SK-N-SH (cell line): ENCODE measurements at regions not wholly inside any gene's neighbourhood (a gene's known extent, or its start where the extent isn't known, plus 50 kb on each side); places are given as distances from the start of the nearest gene placed in this dataset.

Source experiments
- CTCF ChIA-PET: fragments of 300-600, 350-600 bp; formaldehyde crosslinking; extraction: SDS; loops from one replicate; lab custom pipeline; 2021; lab: Yijun Ruan, JAX
- POLR2A ChIA-PET: fragments of 350-600 bp; sonication (Branson Sonifier 250); formaldehyde crosslinking; extraction: SDS; loops from one replicate; lab custom pipeline; 2020; ENCODE audit warnings: antibody characterized with exemption, inconsistent platforms; lab: Yijun Ruan, JAX
- DNase-seq: peaks from one replicate; pipeline ENCODE4 v3.0.0; 2012
- H2AFZ ChIP-seq: fragments of 200-600 bp; sonication (generic); 2 replicates; pipeline ENCODE4 v1.8.1; 2016; ENCODE audit warnings: antibody characterized with exemption, mild to moderate bottlenecking, low read depth
- H3F3A ChIP-seq: fragments of 200-600 bp; sonication (generic); replicated peaks from 2 replicates; pipeline ENCODE3; 2016; ENCODE audit warnings: antibody characterized with exemption, mild to moderate bottlenecking; ENCODE audit not compliant: insufficient read depth
- H3K27ac ChIP-seq, 2 experiments: fragments of 200-500 bp in 1 of 2; fragments of 200-600 bp in 1 of 2; sonication (Bioruptor generic) in 1 of 2; sonication (generic), shearing (Covaris generic) in 1 of 2; 2 replicates each; pipeline versions ENCODE4 v1.5.1 to v1.6.1; 2014 to 2016; ENCODE audit warnings: low read depth in 2 of 2, inconsistent platforms in 1 of 2, low read length in 1 of 2, mild to moderate bottlenecking in 1 of 2, mixed read lengths in 1 of 2
- H3K27me3 ChIP-seq: fragments of 200-600 bp; sonication (generic), shearing (Covaris generic); 2 replicates; pipeline ENCODE4 v1.6.1; 2016; ENCODE audit warnings: mixed run types; ENCODE audit not compliant: insufficient read depth
- H3K36me3 ChIP-seq, 2 experiments: fragments of 200-500 bp in 1 of 2; fragments of 200-600 bp in 1 of 2; sonication (Bioruptor generic) in 1 of 2; sonication (generic) in 1 of 2; replicated peaks in 1 of 2; 2 replicates each; pipeline versions ENCODE3 to v1.5.1; 2014 to 2016; ENCODE audit warnings: low read length in 1 of 2, mild to moderate bottlenecking in 1 of 2; ENCODE audit not compliant: insufficient read depth in 2 of 2, control insufficient read depth in 1 of 2
- H3K4me1 ChIP-seq, 2 experiments: fragments of 200-500 bp in 1 of 2; fragments of 200-600 bp in 1 of 2; sonication (Bioruptor generic) in 1 of 2; sonication (generic), shearing (Covaris generic) in 1 of 2; 2 replicates each; pipeline versions ENCODE4 v1.5.1 to v1.6.1; 2014 to 2016; ENCODE audit warnings: low read depth in 1 of 2, low read length in 1 of 2, mixed run types in 1 of 2; ENCODE audit not compliant: insufficient read depth in 2 of 2, control insufficient read depth in 1 of 2
- H3K4me2 ChIP-seq: fragments of 200-600 bp; sonication (generic), shearing (Covaris generic); 2 replicates; pipeline ENCODE4 v1.6.1; 2017; ENCODE audit warnings: mixed run types
- H3K4me3 ChIP-seq, 2 experiments: fragments of 200-500 bp in 1 of 2; fragments of 200-600 bp in 1 of 2; sonication (Bioruptor generic) in 1 of 2; sonication (generic), shearing (Covaris generic) in 1 of 2; 2 replicates each; pipeline versions ENCODE4 v1.5.1 to v1.8.1; 2014 to 2016; ENCODE audit warnings: low read depth in 2 of 2, inconsistent platforms in 1 of 2, low read length in 1 of 2, mild to moderate bottlenecking in 1 of 2, mixed read lengths in 1 of 2, moderate library complexity in 1 of 2
- H3K79me2 ChIP-seq: fragments of 200-600 bp; sonication (generic); 2 replicates; pipeline ENCODE4 v1.8.1; 2017; ENCODE audit warnings: mild to moderate bottlenecking; ENCODE audit not compliant: insufficient read depth
- H3K9ac ChIP-seq: fragments of 200-600 bp; sonication (generic); 2 replicates; pipeline ENCODE4 v1.6.1; 2017; ENCODE audit warnings: mixed run types
- H3K9me2 ChIP-seq: fragments of 200-600 bp; sonication (generic); 2 replicates; pipeline ENCODE4 v1.6.1; 2017; ENCODE audit warnings: mixed run types
- H3K9me3 ChIP-seq: fragments of 200-600 bp; sonication (generic); 2 replicates; pipeline ENCODE4 v1.6.1; 2017; ENCODE audit warnings: mixed run types, mild to moderate bottlenecking, moderate library complexity
- H4K20me1 ChIP-seq: fragments of 200-600 bp; sonication (generic); 2 replicates; pipeline ENCODE4 v1.6.1; 2017; ENCODE audit warnings: mild to moderate bottlenecking, mixed run types; ENCODE audit not compliant: insufficient read depth
- JUND ChIP-seq: IDR thresholded peaks from 2 replicates; pipeline ENCODE4 v1.4.0; 2012
- MAX ChIP-seq: IDR thresholded peaks from 2 replicates; pipeline ENCODE4 v1.4.0; 2012; ENCODE audit warnings: low read depth
- NFIC ChIP-seq: IDR thresholded peaks from 2 replicates; pipeline ENCODE4 v1.4.0; 2012; ENCODE audit warnings: borderline replicate concordance
- PBX3 ChIP-seq: IDR thresholded peaks from 2 replicates; pipeline ENCODE4; 2012
- POLR2AphosphoS5 ChIP-seq: IDR thresholded peaks from 2 replicates; pipeline ENCODE4 v1.6.1; 2012; ENCODE audit warnings: low read depth, low read length
- RXRA ChIP-seq: IDR thresholded peaks from 2 replicates; pipeline ENCODE4 v1.4.0; 2012; ENCODE audit warnings: low read depth, mild to moderate bottlenecking, borderline replicate concordance
- SIN3A ChIP-seq: IDR thresholded peaks from 2 replicates; pipeline ENCODE4 v1.6.1; 2012; ENCODE audit warnings: low read depth, mild to moderate bottlenecking, low read length, moderate library complexity, borderline replicate concordance
- TAF1 ChIP-seq: IDR thresholded peaks from 2 replicates; pipeline ENCODE4 v1.6.1; 2012; ENCODE audit warnings: low read depth, mild to moderate bottlenecking, low read length, moderate library complexity, borderline replicate concordance
- TCF12 ChIP-seq: IDR thresholded peaks from 2 replicates; pipeline ENCODE4 v1.4.0; 2012
- TEAD4 ChIP-seq: IDR thresholded peaks from 2 replicates; pipeline ENCODE4 v1.4.0; 2012; ENCODE audit warnings: mild to moderate bottlenecking, borderline replicate concordance; ENCODE audit not compliant: insufficient read depth
- YY1 ChIP-seq: IDR thresholded peaks from 2 replicates; pipeline ENCODE4 v1.4.0; 2012; ENCODE audit warnings: low read depth, mild to moderate bottlenecking
- WGBS: methylation state at CpG from one replicate; pipeline ENCODE4 v1.1.6; 2017; ENCODE audit warnings: low lambda C conversion rate; 5-methylcytosine and 5-hydroxymethylcytosine counted together
- TF ChIP-seq, protein P1 (sequence below): fragments of 200-600 bp; sonication (generic); IDR thresholded peaks from 2 replicates; pipeline ENCODE4 v1.6.1; 2017; ENCODE audit warnings: antibody characterized with exemption, mild to moderate bottlenecking, moderate library complexity
- TF ChIP-seq, protein P2 (sequence below): IDR thresholded peaks from 2 replicates; pipeline ENCODE4 v1.6.1; 2012; ENCODE audit warnings: mild to moderate bottlenecking, low read depth, low read length, moderate library complexity

- Histone ChIP-seq H4K20me1 (no peaks in the 10 kb centered on the region), H3K27ac (no peak overlapping the region), H3K4me3 (no peak overlapping the region), H3K9ac (no peak overlapping the region), H3K9me2 (no peaks in the 10 kb centered on the region), H3F3A (no peaks in the 10 kb centered on the region), H3K36me3 (no peaks in the 10 kb centered on the region), H3K79me2 (no peaks in the 10 kb centered on the region), H3K4me2 (no peak overlapping the region), H3K9me3 (peaks cover 11% of the 10 kb centered on the region), H2AFZ (no peak overlapping the region), H3K27me3 (no peaks in the 10 kb centered on the region), H3K4me1 (no peaks in the 10 kb centered on the region)
- TF ChIP-seq, protein P1, sequence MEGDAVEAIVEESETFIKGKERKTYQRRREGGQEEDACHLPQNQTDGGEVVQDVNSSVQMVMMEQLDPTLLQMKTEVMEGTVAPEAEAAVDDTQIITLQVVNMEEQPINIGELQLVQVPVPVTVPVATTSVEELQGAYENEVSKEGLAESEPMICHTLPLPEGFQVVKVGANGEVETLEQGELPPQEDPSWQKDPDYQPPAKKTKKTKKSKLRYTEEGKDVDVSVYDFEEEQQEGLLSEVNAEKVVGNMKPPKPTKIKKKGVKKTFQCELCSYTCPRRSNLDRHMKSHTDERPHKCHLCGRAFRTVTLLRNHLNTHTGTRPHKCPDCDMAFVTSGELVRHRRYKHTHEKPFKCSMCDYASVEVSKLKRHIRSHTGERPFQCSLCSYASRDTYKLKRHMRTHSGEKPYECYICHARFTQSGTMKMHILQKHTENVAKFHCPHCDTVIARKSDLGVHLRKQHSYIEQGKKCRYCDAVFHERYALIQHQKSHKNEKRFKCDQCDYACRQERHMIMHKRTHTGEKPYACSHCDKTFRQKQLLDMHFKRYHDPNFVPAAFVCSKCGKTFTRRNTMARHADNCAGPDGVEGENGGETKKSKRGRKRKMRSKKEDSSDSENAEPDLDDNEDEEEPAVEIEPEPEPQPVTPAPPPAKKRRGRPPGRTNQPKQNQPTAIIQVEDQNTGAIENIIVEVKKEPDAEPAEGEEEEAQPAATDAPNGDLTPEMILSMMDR: no peak
- TF ChIP-seq TAF1 (no peak), RXRA (no peak), JUND (no peak), POLR2AphosphoS5 (no peak), PBX3 (no peak), SIN3A (no peak), TCF12 (no peak), TEAD4 (no peak), YY1 (no peak), MAX (no peak), NFIC (no peak)
- TF ChIP-seq, protein P2, sequence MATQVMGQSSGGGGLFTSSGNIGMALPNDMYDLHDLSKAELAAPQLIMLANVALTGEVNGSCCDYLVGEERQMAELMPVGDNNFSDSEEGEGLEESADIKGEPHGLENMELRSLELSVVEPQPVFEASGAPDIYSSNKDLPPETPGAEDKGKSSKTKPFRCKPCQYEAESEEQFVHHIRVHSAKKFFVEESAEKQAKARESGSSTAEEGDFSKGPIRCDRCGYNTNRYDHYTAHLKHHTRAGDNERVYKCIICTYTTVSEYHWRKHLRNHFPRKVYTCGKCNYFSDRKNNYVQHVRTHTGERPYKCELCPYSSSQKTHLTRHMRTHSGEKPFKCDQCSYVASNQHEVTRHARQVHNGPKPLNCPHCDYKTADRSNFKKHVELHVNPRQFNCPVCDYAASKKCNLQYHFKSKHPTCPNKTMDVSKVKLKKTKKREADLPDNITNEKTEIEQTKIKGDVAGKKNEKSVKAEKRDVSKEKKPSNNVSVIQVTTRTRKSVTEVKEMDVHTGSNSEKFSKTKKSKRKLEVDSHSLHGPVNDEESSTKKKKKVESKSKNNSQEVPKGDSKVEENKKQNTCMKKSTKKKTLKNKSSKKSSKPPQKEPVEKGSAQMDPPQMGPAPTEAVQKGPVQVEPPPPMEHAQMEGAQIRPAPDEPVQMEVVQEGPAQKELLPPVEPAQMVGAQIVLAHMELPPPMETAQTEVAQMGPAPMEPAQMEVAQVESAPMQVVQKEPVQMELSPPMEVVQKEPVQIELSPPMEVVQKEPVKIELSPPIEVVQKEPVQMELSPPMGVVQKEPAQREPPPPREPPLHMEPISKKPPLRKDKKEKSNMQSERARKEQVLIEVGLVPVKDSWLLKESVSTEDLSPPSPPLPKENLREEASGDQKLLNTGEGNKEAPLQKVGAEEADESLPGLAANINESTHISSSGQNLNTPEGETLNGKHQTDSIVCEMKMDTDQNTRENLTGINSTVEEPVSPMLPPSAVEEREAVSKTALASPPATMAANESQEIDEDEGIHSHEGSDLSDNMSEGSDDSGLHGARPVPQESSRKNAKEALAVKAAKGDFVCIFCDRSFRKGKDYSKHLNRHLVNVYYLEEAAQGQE: no peak
- 29% methylated on average over 7 of the region's 7 CpGs for WGBS
- no peak for DNase-seq
- ChIA-PET POLR2A (no interaction called here), CTCF (no interaction called here)
Measured at GRCh38 chr10:106242301-106242700, 922.2 kb downstream of the SORCS1 start.
